Peyer's patch (tissue), 4 donors: ENCODE measurements at regions not wholly inside any gene's neighbourhood (a gene's known extent, or its start where the extent isn't known, plus 50 kb on each side); places are given as distances from the start of the nearest gene placed in this dataset.

Experiments used
- POLR2A ChIP-seq, 2 donors: fragments of 450-650 bp; IDR thresholded peaks; one replicate each; pipeline ENCODE4 v1.5.1; 2017; ENCODE audit warnings: antibody characterized with exemption in 2 of 2, mild to moderate bottlenecking in 2 of 2, moderate library complexity in 2 of 2
- TF ChIP-seq, protein P1 (sequence below), 6 experiments: fragments of 450-650 bp in 4 of 6; fragments of 200-600 bp in 2 of 6; sonication (generic) in 1 of 6; IDR thresholded peaks; one replicate each; pipeline ENCODE4 v1.5.1; 2017 to 2019; ENCODE audit warnings: antibody characterized with exemption in 6 of 6, mild to moderate bottlenecking in 3 of 6, moderate library complexity in 1 of 6

DNA sequence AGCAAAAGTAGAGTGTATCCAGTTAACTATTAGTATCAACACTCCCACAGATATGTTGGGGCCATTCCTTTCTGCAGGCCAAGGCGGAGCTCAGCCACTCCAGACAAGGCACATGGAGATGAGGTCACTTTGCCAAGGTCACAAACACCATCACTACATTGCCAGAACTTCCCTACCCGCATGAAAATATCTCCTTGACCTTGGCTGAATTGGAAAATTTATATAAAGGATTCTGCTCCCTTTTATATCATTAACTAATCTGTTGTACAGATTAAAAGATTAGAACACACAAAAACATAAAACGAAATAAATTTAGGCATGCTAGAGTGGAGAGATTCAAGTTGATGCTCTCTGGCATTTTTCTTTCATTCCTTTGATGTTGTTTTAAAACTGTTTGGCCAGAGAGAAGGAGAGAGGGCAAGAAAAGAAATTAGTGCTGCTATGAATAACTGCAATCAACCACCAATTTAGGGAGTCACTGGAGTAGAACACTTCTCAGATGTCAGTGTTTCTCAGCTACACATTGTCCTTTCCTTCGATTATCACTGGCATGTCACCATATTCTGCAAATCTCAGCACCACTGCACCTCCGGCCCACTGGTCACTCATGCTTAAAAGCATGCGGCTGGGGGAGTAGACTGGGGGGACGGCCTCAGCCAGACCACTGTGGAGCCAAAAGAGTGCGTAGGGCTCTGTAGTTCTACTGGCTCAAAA lies 78.7 kb upstream of the ATP1B1 start:
- TF ChIP-seq, protein P1, sequence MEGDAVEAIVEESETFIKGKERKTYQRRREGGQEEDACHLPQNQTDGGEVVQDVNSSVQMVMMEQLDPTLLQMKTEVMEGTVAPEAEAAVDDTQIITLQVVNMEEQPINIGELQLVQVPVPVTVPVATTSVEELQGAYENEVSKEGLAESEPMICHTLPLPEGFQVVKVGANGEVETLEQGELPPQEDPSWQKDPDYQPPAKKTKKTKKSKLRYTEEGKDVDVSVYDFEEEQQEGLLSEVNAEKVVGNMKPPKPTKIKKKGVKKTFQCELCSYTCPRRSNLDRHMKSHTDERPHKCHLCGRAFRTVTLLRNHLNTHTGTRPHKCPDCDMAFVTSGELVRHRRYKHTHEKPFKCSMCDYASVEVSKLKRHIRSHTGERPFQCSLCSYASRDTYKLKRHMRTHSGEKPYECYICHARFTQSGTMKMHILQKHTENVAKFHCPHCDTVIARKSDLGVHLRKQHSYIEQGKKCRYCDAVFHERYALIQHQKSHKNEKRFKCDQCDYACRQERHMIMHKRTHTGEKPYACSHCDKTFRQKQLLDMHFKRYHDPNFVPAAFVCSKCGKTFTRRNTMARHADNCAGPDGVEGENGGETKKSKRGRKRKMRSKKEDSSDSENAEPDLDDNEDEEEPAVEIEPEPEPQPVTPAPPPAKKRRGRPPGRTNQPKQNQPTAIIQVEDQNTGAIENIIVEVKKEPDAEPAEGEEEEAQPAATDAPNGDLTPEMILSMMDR (IDR thresholded peaks at IDR 0.05), result no peak
- TF ChIP-seq POLR2A (IDR thresholded peaks at IDR 0.05), result no peak
